H1 (cell line): ENCODE measurements at regions not wholly inside any gene's neighbourhood (a gene's known extent, or its start where the extent isn't known, plus 50 kb on each side); places are given as distances from the start of the nearest gene placed in this dataset.

Experiments used
- CTCF ChIA-PET: fragments of 300-600 bp; sonication (Branson Sonifier 250); formaldehyde crosslinking; loops from one replicate; lab custom pipeline; 2021; ENCODE audit not compliant: partially characterized antibody; lab: Charles Lee
- POLR2A ChIA-PET: fragments of 300-600 bp; sonication (Branson Sonifier 250); formaldehyde crosslinking; loops from one replicate; lab custom pipeline; 2021; ENCODE audit warnings: inconsistent platforms; ENCODE audit not compliant: partially characterized antibody; lab: Charles Lee
- DNase-seq, 2 experiments: peaks; one replicate each; pipeline versions ENCODE4 v3.0.0 to v3.0.0-alpha.2; 2010 to 2022; ENCODE audit warnings: low spot score in 2 of 2, low read depth in 1 of 2, mixed read lengths in 1 of 2
- FAIRE-seq: peaks from 2 replicates; lab custom pipeline; 2011; peaks lifted over from hg19 to GRCh38; lab: Jason Lieb, UNC
- H2AFZ ChIP-seq: 2 replicates; pipeline ENCODE4 v1.8.1; 2012; ENCODE audit warnings: low read length, inconsistent platforms
- H2AK5ac ChIP-seq: 2 replicates; pipeline ENCODE4 v1.6.1; 2013; ENCODE audit warnings: low read depth, low read length
- H2BK120ac ChIP-seq: replicated peaks from 2 replicates; pipeline ENCODE3; 2013; ENCODE audit warnings: low read depth, low read length, inconsistent platforms
- H2BK12ac ChIP-seq: 2 replicates; pipeline ENCODE4 v1.6.1; 2013; ENCODE audit warnings: low read depth, low read length
- H2BK15ac ChIP-seq: 2 replicates; pipeline ENCODE4 v1.6.1; 2013; ENCODE audit warnings: low read length
- H2BK20ac ChIP-seq: 2 replicates; pipeline ENCODE4 v1.6.1; 2013; ENCODE audit warnings: low read length
- H2BK5ac ChIP-seq: 2 replicates; pipeline ENCODE4 v1.6.1; 2013; ENCODE audit warnings: low read depth, low read length
- H3K14ac ChIP-seq: 2 replicates; pipeline ENCODE4 v1.6.1; 2013; ENCODE audit warnings: inconsistent platforms; ENCODE audit not compliant: insufficient read length
- H3K18ac ChIP-seq: 2 replicates; pipeline ENCODE4 v1.6.1; 2013; ENCODE audit warnings: low read length; ENCODE audit errors: extremely low read depth
- H3K23ac ChIP-seq: 2 replicates; pipeline ENCODE4 v1.6.1; 2013; ENCODE audit warnings: inconsistent platforms; ENCODE audit not compliant: insufficient read length
- H3K23me2 ChIP-seq: 2 replicates; pipeline ENCODE4 v1.6.1; 2013; ENCODE audit warnings: low read depth, low read length
- H3K27ac ChIP-seq: 2 replicates; pipeline ENCODE4 v1.6.1; 2011; ENCODE audit warnings: low read depth, low read length, inconsistent platforms
- H3K27me3 ChIP-seq, 4 experiments: replicated peaks in 1 of 4; 1 replicate in 1 of 4; 2 replicates in 3 of 4; pipeline versions ENCODE4 v1.6.1 to v1.8.1; 2011 to 2013; ENCODE audit warnings: low read length in 3 of 4, mild to moderate bottlenecking in 3 of 4, inconsistent platforms in 2 of 4, mixed read lengths in 2 of 4, moderate library complexity in 1 of 4; ENCODE audit not compliant: control insufficient read depth in 3 of 4, insufficient read depth in 3 of 4; ENCODE audit errors: extremely low read depth in 1 of 4
- H3K36me3 ChIP-seq, 4 experiments: 2 replicates each; pipeline versions ENCODE4 v1.6.1 to v1.8.1; 2011 to 2013; ENCODE audit warnings: mild to moderate bottlenecking in 4 of 4, low read length in 3 of 4, moderate library complexity in 2 of 4, control low read depth in 1 of 4, inconsistent platforms in 1 of 4; ENCODE audit not compliant: insufficient read depth in 4 of 4, control insufficient read depth in 2 of 4
- H3K4ac ChIP-seq: replicated peaks from 2 replicates; pipeline ENCODE3; 2013; ENCODE audit warnings: low read length, low read depth, mixed read lengths, inconsistent platforms; ENCODE audit not compliant: insufficient read length
- H3K4me1 ChIP-seq, 4 experiments: replicated peaks in 1 of 4; 1 replicate in 1 of 4; 2 replicates in 3 of 4; pipeline versions ENCODE4 v1.6.1 to v1.8.1; 2011 to 2013; ENCODE audit warnings: low read length in 3 of 4, inconsistent platforms in 2 of 4, mixed read lengths in 1 of 4; ENCODE audit not compliant: insufficient read depth in 4 of 4, control insufficient read depth in 3 of 4
- H3K4me2 ChIP-seq, 2 experiments: 2 replicates each; pipeline versions ENCODE4 v1.6.1 to v1.8.1; 2011 to 2013; ENCODE audit warnings: low read depth in 2 of 2, low read length in 2 of 2, control low read depth in 1 of 2, inconsistent platforms in 1 of 2, mild to moderate bottlenecking in 1 of 2; ENCODE audit not compliant: insufficient read depth in 1 of 2
- H3K4me3 ChIP-seq, 4 experiments: fragments of 200-600, 300-600 bp in 1 of 4; sonication (generic), shearing (Covaris generic), sonication (Bioruptor Twin) in 1 of 4; 2 replicates each; pipeline versions ENCODE4 v1.5.1 to v1.8.1; 2011 to 2016; ENCODE audit warnings: low read length in 4 of 4, low read depth in 3 of 4, control low read depth in 2 of 4, inconsistent platforms in 2 of 4, mild to moderate bottlenecking in 2 of 4, mixed read lengths in 1 of 4, moderate library complexity in 1 of 4; ENCODE audit not compliant: insufficient read depth in 2 of 4; ENCODE audit errors: extremely low read depth in 1 of 4
- H3K56ac ChIP-seq: replicated peaks from 2 replicates; pipeline ENCODE3; 2013; ENCODE audit warnings: low read depth, mild to moderate bottlenecking, mixed read lengths, low read length, inconsistent platforms; ENCODE audit not compliant: insufficient read length
- H3K79me1 ChIP-seq: 2 replicates; pipeline ENCODE4 v1.6.1; 2013; ENCODE audit warnings: low read depth, low read length, control low read depth
- H3K79me2 ChIP-seq, 2 experiments: 2 replicates each; pipeline versions ENCODE4 v1.6.1 to v1.8.1; 2012 to 2013; ENCODE audit warnings: low read length in 2 of 2, mild to moderate bottlenecking in 2 of 2, inconsistent platforms in 1 of 2; ENCODE audit not compliant: insufficient read depth in 2 of 2, control insufficient read depth in 1 of 2
- H3K9ac ChIP-seq, 4 experiments: replicated peaks in 1 of 4; 1 replicate in 1 of 4; 2 replicates in 3 of 4; pipeline versions ENCODE4 v1.6.1 to v1.8.1; 2011 to 2013; ENCODE audit warnings: low read depth in 3 of 4, low read length in 3 of 4, control low read depth in 2 of 4, mild to moderate bottlenecking in 2 of 4, moderate library complexity in 2 of 4, inconsistent platforms in 1 of 4; ENCODE audit errors: extremely low read depth in 1 of 4
- H3K9me3 ChIP-seq, 2 experiments: 2 replicates each; pipeline versions ENCODE4 v1.6.1 to v1.8.1; 2012 to 2013; ENCODE audit warnings: mild to moderate bottlenecking in 2 of 2, moderate library complexity in 2 of 2, control low read depth in 1 of 2, inconsistent platforms in 1 of 2, low read depth in 1 of 2, low read length in 1 of 2, mixed read lengths in 1 of 2; ENCODE audit not compliant: insufficient read depth in 2 of 2
- H4K20me1 ChIP-seq, 2 experiments: replicated peaks in 1 of 2; 2 replicates each; pipeline versions ENCODE3 to v1.8.1; 2011 to 2013; ENCODE audit warnings: inconsistent platforms in 2 of 2, low read length in 2 of 2, mild to moderate bottlenecking in 1 of 2; ENCODE audit not compliant: insufficient read depth in 2 of 2, control insufficient read depth in 1 of 2
- H4K5ac ChIP-seq: 2 replicates; pipeline ENCODE4 v1.6.1; 2013; ENCODE audit warnings: low read length, low read depth, mixed read lengths, inconsistent platforms; ENCODE audit not compliant: insufficient read length
- H4K8ac ChIP-seq: 2 replicates; pipeline ENCODE4 v1.8.0; 2013; ENCODE audit warnings: mild to moderate bottlenecking, moderate library complexity, low read length, inconsistent platforms; ENCODE audit not compliant: insufficient read depth; ENCODE audit errors: extremely low read depth
- H4K91ac ChIP-seq: replicated peaks from 2 replicates; pipeline ENCODE3; 2013; ENCODE audit warnings: low read length, mixed read lengths, inconsistent platforms; ENCODE audit not compliant: insufficient read length
- ASH2L ChIP-seq: fragments of 200-600, 300-600 bp; sonication (generic); IDR thresholded peaks from one replicate; pipeline ENCODE4 v1.7.1; 2017; ENCODE audit warnings: low read length
- RAD21 ChIP-seq, 2 experiments: IDR thresholded peaks in 1 of 2; conservative IDR thresholded peaks in 1 of 2; 2 replicates each; pipeline ENCODE4 v1.6.1; 2011; ENCODE audit warnings: low read depth in 2 of 2, low read length in 2 of 2, improper control_type of control experiment in 1 of 2, inconsistent platforms in 1 of 2, mild to moderate bottlenecking in 1 of 2, moderate library complexity in 1 of 2
- WGBS, 2 experiments: shearing (Covaris generic) in 1 of 2; methylation state at CpG; one replicate each; pipeline versions ENCODE4 v1.1.6 to v1.1.7; 2013 to 2015; ENCODE audit warnings: low lambda C conversion rate in 2 of 2, mixed read lengths in 2 of 2, inconsistent platforms in 1 of 2, low coverage in 1 of 2, missing lambda C conversion rate in 1 of 2; ENCODE audit not compliant: insufficient replicate concordance in 2 of 2, insufficient coverage in 1 of 2, insufficient read length in 1 of 2; ENCODE audit errors: extremely low coverage in 1 of 2, missing lambda C conversion rate in 1 of 2; 5-methylcytosine and 5-hydroxymethylcytosine counted together

GRCh38 chr6:74087899-74088298 is 391.9 kb downstream of the CD109 start:
- peaks cover 6 to 7% of the 10 kb centered on the region in 2 experiments; a peak in 2 of 4 replicates for H3K9me3 ChIP-seq
- H2AK5ac ChIP-seq, result no peak overlapping the region
- no peak overlapping the region for H2BK120ac ChIP-seq
- CTCF ChIA-PET, result interaction anchor here (0.9 to 1.2 kb wide), 2 partner anchors 29 to 1123 kb away, joined by 4 to 5 read pairs; no protein-coding TSS in a partner anchor
- H2BK20ac ChIP-seq, result no peak overlapping the region
- no peaks in the 10 kb centered on the region for H3K27me3 ChIP-seq
- no peak overlapping the region for H3K18ac ChIP-seq
- H2BK5ac ChIP-seq, result no peak overlapping the region
- H4K20me1 ChIP-seq, result no peaks in the 10 kb centered on the region
- H3K36me3 ChIP-seq, result no peaks in the 10 kb centered on the region
- H3K79me1 ChIP-seq, result no peaks in the 10 kb centered on the region
- TF ChIP-seq ASH2L (no peak), RAD21 (IDR thresholded peaks at IDR 0.05 in 1 of 2, conservative IDR thresholded peaks at IDR 0.05 in 1 of 2; ENCODE audit: low read depth in 2 of 2, low read length in 2 of 2) (peak in 1 of 2 experiments; percentile 44; a peak in 3 of 4 replicates)
- H2BK12ac ChIP-seq, result no peak overlapping the region
- no peak for FAIRE-seq
- DNase-seq, result no peak
- H4K8ac ChIP-seq, result no peak overlapping the region
- H4K91ac ChIP-seq, result no peak overlapping the region
- H2BK15ac ChIP-seq, result no peak overlapping the region
- H3K23ac ChIP-seq, result no peak overlapping the region
- H4K5ac ChIP-seq, result no peak overlapping the region
- H3K14ac ChIP-seq, result no peak overlapping the region
- H3K4ac ChIP-seq, result no peak overlapping the region
- 0 out of 2 replicates have a peak, but pooled peaks cover 2% of the 10 kb centered on the region for H3K23me2 ChIP-seq
- H3K79me2 ChIP-seq, result no peaks in the 10 kb centered on the region
- H3K9ac ChIP-seq, result no peak overlapping the region
- H3K56ac ChIP-seq, result no peak overlapping the region
- no peak overlapping the region for H2AFZ ChIP-seq
- 88% methylated on average over 2 of the region's 2 CpGs; no CpG with 5 or more reads in 1 of the 2 experiments for WGBS, 2 experiments
- H3K4me2 ChIP-seq, result no peak overlapping the region
- no peaks in the 10 kb centered on the region for H3K4me1 ChIP-seq
- POLR2A ChIA-PET, result interaction anchor here (0.7 to 0.9 kb wide), 2 partner anchors 11 to 117 kb away, joined by 3 read pairs; no protein-coding TSS in a partner anchor
- H3K27ac ChIP-seq, result no peak overlapping the region
- no peak overlapping the region for H3K4me3 ChIP-seq
